ENCODE measurements at regions not wholly inside any gene's neighbourhood (a gene's known extent, or its start where the extent isn't known, plus 50 kb on each side); places are given as distances from the start of the nearest gene placed in this dataset.

DNA sequence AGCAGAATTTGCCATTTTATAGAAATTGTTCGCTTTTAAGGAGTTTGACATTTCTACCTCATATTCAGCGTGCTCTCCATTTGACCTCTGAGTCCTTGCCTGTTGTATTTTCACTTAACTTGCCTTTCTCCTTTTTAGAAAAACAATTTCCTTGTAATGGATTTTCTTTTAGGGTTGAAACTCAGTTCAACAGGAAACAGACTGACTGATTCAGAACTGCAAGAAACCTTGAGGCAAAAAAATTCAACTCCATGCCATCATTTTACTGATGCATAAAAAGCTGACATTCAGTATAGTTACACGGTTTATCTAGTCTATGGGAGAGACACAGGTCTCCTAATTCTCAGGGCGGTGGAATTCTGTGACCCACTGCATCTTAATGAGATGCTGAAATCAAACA lies 59.8 kb downstream of the MRPS30 start:
- no peak for DNase-seq (ENCODE audit: low read depth)

DNA sequence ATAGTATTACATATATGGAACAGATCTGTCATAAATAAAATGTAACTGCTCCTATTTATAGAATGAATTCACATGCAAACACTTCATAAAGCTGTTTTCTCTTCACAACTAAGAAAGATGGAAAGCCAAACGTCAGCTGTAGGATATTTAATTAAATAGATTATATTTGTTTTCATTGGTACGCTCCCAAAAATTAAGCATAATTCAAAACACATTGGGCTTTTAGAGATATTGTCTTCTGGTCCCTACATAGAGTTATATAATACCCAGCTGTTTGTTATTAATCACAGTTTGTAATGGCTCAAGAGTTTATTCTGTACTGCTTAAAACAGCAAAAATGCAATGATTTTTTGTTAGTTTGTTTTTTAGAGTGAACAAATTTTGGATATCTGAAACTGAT lies 61.2 kb downstream of the MRPS30 start:
- no peak for DNase-seq (ENCODE audit: low read depth)

DNA sequence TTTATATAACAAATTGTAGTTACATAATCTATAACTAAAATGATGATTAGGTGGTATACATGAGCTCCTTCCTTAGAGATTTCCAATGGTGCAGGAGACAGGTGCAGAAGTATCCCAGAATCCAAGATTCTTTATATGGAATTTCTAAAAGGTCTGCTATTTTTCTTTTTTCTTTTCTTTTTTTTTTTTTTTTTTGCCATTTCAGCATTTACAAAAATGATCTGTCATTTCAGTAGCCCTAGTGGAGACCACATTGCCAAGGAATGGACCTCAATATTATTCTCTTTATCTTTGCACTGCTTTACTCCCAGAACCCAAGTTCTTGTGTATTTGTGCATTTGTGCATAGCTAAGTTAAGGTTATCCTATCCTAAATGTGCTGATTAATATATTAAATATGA lies 61.7 kb downstream of the MRPS30 start:
- no peak for DNase-seq (ENCODE audit: low read depth)

DNA sequence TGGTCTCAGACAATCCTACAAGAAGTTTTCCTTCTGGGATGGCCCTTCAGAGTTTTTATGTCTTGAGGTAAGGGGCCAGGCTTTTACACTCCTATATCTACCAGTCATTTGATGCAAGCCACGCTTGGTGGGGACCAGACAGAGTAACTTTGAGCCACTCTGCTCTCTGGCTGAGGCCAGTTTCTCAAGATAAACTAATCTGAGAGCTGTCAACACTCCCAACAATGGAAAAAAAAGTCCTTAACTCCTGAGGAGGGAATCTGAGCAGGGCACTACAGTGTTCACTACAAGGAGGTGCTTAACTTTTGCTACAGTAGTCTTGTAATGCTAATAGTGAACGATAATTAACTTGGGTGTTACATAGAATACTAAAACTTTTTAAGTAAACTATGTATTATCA lies 62.7 kb downstream of the MRPS30 start:
- DNase-seq (ENCODE audit: low read depth): no peak

DNA sequence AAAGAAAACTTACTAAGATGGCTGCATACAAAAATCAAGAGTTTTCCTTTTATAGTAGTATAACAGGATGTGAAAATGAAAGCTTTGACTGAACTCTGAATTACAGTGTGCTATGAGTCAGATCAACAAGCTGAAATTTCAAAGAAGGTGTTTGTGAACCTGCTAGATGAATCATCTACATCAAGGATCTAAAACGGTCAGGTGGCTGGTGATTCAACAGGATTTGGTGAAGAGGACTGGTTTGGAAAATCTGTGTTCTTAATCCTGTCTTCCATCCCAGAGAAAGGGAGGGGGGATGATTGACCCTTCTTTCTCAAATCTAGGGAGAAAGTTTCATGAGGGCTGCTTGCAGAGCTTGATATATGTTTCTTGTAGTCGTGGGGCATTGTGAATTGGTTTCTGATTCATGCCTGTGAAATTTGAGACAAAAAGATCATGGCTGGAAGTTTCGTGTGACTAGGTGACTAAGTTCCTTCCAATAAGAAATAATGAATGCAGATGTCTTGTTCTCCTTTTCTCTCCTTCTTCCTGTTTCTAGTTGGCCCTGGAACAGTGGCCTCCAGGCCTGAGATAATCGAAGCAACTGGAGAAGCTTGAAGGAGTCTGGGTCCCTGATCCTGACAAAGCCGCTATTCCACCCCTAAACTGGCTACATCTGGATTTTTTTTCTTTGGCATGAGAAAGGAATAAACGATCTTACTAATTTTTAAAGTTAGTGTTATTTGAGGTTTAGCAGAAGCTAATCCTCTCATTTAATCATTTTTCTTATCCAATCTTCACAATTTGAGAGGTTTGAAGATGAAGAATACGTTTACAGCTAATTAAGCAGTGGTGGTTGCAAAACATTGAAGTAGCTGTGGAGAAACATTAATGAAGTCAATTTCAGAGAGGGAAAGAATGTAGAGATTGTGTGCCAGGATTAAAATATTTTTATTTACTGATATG lies 67.2 kb downstream of the MRPS30 start:
- DNase-seq (ENCODE audit: low read depth): peak; percentile 98

DNA sequence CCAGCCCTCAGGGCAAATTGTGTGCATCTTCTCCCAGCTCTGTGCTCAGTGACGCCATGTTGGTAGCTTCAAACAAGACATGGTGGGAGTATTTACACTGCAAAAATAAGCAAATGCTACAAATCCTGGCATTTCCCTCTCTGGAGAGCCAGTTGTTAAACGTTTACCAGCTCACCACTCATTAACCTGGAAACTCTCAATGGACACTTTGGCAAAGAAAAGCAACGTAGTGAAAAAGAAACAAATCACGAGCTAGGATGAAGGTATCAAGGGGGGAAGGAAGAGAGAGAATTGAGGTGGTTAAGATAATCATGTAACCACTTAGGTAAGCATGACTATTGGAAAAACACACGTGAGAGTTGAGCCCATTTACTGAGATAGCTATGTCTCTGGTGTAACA lies 72.5 kb downstream of the MRPS30 start:
- DNase-seq (ENCODE audit: low read depth): no peak

DNA sequence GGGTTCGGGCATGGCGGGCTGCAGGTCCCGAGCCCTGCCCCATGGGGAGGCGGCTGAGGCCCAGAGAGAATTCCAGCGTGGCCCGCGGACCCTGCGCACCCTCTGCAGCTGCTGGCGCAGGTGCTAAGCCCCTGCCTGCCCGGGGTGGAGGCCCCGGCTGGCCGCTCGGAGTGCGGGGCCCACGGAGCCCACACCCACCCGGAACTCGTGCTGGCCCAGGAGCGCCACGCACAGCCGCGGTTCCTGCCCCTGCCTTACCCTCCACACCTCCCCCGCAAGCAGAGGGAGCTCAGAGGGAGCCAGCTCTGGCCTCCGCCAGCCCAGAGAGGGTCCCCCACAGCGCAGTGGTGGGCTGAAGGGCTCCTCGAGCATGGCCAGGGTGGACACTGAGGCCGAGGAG lies 75.3 kb downstream of the MRPS30 start:
- DNase-seq (ENCODE audit: low read depth): no peak

DNA sequence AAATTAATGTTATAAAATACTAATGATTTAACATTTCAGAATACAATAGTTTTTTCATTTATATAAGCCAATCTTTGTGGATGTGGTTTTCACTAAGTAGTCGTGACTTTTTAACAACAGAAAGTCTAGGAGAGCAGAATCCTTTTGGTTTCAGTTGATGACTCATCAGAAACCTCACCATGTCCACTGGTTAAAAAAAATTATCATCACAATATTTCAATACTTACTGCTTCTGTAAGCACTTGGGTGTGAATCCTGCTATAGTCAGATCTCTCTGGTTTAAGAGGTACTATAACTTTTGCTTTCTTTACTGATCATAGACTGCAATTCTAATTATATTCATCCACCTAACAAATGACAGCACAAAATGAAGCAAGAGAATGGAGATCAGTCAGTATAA lies 77.2 kb downstream of the MRPS30 start:
- peak; percentile 78 for DNase-seq (ENCODE audit: low read depth)

DNA sequence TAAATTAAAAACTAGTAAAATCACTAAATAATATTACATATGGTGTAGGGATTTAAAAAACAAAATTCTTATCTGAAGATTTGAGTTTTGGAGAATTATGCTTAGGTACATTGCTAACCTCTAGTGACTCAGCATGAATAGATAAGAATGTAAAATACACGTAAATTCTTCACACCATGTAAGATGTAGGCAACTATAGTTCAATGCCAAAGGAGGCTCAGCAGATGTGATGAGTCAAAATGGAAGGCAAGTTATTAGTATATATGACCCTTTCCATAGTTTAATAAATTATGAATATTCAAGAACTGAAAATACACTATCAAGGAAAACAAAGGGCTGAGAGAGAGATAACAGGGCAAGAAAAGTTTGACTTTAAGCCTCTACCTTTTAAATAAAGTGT lies 79.0 kb downstream of the MRPS30 start:
- DNase-seq (ENCODE audit: low read depth): no peak

DNA sequence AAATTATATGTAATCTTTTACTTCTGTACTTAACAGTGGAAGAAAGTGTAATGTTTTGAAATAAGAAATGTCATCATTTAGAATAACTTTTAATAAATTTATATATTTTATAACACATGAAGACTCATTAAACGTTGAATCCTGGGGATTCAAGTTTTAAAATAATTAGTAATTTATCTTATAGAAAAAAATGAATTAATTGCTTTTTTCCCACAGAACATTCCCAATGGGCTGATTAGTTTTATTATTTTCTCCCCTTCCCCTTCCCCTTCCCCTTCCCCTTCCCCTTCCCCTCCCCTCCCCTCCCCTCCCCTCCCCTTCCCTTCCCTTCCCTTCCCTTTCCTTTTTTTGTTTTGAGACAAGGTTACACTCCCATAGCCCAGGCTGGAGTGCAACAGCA lies 79.7 kb downstream of the MRPS30 start:
- no peak for DNase-seq (ENCODE audit: low read depth)

DNA sequence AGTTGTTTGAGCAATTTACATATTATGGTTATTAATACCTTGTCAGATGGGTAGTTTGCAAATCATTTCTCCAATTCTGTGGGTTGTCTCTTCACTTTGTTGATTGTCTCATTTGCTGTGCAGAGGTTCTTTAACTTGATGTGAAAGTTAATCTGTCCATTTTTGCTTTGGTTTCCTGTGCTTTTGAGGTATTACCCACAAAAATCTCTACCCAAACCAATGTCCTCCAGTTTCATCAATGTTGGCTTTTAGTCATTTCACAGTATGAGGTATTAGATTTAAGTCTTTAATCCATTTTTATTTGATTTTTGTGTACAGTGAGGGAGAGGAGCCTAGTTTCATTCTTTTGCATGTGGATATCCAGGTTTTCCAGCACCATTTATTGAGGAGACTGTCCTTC lies 82.4 kb downstream of the MRPS30 start:
- no peak for DNase-seq (ENCODE audit: low read depth)

DNA sequence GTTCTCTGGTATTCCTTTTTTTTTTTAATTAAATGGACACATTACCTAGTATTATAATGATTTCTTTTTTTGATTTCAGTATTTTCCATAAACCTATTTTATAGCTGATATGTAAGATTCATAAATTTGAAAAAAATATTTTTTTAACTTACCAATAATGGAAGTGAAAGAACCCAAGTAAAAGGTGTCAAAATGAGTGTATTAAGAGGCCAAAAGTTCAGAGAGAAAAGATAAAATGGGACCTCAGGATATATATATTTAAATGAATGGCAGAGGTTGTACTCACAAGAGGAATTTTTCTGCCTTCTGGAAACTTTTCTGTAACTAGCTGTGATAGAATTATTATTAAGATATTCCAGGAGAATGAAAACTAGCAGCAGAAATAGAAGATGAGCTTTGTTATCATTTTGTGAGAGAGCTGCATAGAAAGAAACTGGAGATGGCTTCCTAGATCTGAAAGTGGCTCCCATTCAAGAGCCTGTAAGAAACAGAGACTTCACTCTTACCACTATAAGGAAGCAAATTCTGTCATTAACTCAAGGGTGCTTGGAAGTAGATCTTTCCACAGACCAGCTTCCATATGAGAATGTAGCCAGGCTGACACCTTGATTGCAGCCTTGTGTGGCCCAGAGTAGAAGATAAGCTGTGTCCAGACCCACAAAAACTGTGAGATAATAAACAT lies 91.7 kb downstream of the MRPS30 start:
- no peak for DNase-seq (ENCODE audit: low read depth)

DNA sequence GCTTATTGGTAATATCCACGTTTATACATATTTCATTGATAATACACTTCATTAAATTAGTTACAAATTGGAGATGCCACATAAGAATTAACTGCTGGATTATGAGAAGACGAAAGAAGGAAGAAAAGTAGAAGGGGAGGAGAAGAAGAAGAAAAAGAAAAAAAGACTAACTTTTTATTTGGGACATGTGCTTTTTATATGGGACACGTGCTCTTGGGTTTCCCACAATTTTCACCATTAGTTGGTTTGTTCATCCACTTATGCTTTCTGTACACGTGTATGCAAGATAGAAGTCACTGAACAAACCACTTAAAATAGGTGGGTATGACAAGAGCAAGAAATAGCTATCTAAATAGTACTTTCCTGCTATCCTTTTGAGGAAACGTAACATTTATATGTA lies 98.6 kb downstream of the MRPS30 start:
- DNase-seq (ENCODE audit: low read depth): no peak

DNA sequence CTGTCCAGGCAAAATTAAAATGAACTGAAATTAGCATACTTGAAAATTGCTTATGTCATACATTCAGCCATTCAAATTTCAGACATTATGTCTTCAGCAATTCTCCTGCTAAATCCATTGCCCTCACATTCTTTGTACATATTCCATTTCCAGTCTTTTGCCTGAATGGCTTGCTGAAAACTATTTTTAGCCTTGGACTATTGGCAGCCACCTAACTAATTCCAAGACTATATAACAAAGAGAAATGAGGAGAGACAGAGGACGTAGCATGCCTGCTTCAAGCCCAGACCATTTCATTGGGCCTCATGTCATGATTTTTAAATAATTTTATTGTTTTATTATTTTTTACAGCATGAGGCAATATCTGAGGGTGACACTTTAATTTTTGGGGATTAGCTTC lies 100.3 kb downstream of the MRPS30 start:
- no peak for DNase-seq (ENCODE audit: low read depth)

DNA sequence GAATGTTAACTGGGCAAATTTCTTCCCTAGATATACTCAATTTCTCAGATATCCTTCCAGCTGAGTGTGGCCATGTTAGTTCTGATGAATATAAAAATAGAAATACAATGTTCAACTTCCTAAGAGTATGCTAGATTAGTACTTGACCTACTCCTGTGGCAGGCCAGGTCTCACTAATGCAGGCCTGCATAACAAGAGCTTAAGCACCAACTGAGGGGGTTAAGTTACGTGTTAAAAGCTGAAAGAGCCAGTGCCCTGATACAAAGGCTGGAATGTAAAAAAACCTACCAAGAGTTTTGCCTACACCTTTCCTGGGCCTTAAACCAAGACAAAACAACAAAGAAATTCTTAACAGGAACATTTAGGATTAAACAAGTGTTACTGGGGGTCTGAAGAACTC lies 102.8 kb downstream of the MRPS30 start:
- DNase-seq (ENCODE audit: low read depth): no peak

DNA sequence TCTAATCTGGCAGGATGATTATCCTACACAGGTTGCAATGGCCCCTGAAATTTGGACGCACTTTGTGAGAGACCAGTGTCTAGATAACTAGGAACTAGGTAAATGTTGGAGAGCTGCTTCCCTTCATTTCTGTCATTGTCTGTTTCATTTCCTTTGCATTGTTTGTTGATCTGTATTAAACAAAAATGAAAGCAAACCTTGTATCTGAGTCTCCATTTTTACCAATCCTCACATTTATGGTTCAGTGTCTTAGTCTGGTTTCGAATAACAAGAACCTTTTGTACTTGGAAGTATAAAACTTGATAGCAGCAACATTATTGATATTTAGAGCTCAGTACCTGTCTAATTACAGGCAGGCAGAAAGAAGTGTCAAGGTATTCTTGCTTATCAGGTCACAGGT lies 105.5 kb downstream of the MRPS30 start:
- no peak for DNase-seq (ENCODE audit: low read depth)

DNA sequence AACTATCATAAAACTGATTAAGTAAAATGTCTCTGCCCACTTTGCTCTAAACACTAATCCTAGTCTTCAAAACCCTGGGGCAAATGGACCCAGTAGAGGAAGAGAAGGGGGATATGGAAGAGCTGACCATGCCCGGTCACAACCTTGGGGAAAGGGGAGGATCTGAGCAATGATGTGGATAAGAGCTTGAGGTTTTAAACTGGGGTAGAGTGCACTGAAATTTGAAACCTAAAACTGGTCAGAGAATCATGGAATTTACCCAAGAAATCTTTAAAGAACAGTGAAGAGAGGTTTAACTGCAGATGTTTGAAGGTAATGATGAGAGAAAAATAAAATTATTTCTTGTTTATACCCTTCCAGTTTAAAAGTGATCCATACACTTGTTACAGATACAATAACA lies 110.8 kb downstream of the MRPS30 start:
- peak; percentile 11 for DNase-seq (ENCODE audit: low read depth)

DNA sequence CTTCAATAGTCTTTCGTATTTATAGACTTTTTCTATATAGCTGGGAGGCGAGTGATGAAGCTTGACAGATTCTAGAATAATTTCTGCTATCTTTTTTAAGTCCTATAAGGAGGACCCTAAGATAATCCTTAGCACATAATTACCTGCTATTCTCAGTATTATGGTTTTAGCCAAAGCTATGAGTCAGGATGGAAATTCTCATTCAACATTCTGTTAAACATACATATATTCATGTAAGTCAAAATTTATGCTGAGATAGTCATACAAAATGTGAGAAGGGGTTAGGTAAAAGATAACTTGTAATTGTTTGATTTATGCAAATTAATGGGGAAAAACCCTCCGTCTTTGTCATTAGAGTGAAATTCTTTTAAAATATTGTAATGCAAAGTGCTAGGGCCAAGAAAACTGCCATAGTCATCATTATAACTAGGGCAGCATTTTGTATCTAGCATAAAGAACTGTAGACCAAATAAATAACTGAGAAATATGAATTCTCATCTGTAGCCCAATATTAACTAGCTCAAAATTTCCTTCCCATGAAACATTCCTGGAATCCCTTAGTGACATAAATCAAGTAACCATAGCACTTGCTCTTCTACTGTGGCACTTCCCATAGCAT lies 118.5 kb downstream of the MRPS30 start:
- DNase-seq (ENCODE audit: low read depth): no peak

DNA sequence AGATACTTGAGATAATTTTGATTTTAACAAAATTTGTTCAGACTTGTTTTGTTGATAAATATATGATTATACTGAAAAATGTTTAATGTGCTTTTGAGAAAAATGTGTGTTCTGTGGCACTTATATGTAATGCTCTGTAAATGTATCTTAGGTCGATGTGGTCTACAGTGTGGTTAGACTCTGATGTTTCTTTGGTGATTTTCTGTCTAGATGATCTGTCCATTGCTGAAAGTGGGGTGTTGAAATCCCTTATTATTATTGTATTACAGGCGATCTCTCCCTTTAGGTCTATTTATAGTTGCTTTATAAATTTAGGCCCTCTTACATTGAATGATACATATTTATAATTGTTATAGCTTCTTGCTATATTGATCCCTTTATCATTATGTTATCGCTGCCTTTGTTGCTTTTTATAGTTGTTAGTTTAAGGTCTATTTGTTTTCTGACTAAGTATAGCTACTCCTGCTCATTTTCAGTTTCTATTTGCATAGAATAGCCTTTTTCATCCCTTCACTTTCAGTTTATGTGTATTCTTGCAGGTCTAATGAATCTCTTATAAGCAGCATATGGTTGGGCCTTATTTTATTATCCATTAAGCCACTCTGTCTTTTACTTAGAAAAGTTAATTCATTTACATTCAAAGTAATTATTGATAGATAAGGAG lies 124.3 kb downstream of the MRPS30 start:
- DNase-seq (ENCODE audit: low read depth): no peak

DNA sequence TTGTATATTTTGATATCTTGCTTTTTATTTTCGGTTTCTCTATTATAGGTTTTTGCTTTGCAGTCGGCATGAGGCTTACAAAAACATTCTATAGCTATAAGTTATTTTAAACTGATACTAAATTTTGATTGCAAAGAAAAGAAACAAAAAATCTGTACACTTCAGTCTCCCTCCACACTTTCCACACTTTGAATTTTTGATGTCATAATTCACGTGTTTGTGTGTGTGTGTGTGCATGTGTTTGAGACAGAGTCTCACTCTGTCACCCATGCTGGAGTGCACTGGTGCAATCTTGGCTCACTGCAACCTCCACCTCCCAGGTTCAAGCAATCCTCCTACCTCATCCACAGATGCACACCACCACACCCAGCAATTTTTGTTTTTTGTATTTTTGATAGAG lies 124.9 kb downstream of the MRPS30 start:
- DNase-seq (ENCODE audit: low read depth): no peak

DNA sequence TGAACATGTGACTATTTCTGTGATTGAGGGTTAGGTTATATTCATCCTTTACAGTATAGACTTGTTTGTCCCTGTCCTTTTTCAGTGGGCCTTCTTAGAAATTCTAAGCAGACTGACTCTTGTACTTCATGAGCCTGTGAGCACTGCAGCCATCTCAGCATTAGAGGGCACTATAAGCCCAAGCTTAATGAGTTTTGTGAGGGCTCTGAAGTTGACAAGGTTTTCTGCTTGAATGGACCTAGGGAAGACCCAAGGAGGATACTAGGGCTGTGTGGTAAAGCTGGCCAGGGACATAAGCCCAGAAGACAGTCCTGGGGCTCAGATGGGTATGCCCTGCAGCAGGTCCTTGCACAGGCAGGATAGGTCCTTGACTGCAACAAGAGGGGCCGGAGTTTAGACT lies 126.5 kb downstream of the MRPS30 start:
- peak; percentile 39 for DNase-seq (ENCODE audit: low read depth)

DNA sequence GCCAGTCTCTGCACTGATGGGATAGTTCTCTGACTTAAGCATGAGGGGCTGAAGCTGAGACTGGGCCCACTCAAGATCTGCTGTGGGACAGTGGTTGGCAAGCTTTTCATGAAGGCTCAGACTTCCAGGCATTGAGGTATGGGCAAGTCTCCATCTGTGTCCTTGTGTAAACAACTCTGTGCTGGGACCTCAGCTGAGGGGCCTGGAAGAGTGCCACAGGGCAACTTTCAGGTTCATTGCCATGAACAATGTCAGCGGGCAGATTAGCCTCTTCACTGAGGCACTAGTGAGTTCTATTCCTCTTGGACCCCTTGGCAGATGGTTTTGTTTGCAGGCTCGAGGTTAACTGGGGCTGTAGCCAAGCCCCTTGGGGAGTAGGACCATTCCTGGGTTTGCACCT lies 127.1 kb downstream of the MRPS30 start:
- no peak for DNase-seq (ENCODE audit: low read depth)
